MM.1S (cell line): ENCODE measurements at regions not wholly inside any gene's neighbourhood (a gene's known extent, or its start where the extent isn't known, plus 50 kb on each side); places are given as distances from the start of the nearest gene placed in this dataset.

ENCODE experiments used
- EZH2phosphoT487 ChIP-seq: fragments of 300-600 bp; sonication (generic); IDR thresholded peaks from 2 replicates; pipeline ENCODE4 v1.6.1; 2018; ENCODE audit warnings: antibody characterized with exemption, low read length
- TF ChIP-seq, protein P1 (sequence below): fragments of 300-600 bp; sonication (generic); IDR thresholded peaks from 2 replicates; pipeline ENCODE4 v1.5.1; 2016; ENCODE audit warnings: antibody characterized with exemption, low read length, mixed read lengths

DNA sequence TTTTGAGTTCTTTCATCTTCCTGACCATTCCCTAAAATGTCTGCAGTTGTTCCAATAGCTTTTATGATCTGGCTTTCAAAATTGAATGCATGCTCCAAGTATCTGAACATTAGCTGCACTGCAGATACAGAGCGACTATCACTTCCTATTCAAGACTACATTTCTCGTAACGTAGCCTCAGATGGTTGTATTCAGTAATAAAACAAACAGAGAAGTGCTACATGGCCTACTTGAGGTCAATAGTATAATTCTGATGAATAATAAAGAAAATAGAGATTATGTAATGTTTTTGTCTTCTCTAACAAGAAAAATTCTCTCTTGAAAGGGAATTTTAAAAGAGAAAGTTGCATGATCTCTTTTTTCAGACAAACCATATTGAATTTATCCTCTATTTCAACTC lies 333.9 kb upstream of the IRAK1BP1 start:
- TF ChIP-seq, protein P1, sequence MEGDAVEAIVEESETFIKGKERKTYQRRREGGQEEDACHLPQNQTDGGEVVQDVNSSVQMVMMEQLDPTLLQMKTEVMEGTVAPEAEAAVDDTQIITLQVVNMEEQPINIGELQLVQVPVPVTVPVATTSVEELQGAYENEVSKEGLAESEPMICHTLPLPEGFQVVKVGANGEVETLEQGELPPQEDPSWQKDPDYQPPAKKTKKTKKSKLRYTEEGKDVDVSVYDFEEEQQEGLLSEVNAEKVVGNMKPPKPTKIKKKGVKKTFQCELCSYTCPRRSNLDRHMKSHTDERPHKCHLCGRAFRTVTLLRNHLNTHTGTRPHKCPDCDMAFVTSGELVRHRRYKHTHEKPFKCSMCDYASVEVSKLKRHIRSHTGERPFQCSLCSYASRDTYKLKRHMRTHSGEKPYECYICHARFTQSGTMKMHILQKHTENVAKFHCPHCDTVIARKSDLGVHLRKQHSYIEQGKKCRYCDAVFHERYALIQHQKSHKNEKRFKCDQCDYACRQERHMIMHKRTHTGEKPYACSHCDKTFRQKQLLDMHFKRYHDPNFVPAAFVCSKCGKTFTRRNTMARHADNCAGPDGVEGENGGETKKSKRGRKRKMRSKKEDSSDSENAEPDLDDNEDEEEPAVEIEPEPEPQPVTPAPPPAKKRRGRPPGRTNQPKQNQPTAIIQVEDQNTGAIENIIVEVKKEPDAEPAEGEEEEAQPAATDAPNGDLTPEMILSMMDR = no peak
- no peak for TF ChIP-seq EZH2phosphoT487
